RCC 7860 (cell line): ENCODE measurements at regions not wholly inside any gene's neighbourhood (a gene's known extent, or its start where the extent isn't known, plus 50 kb on each side); places are given as distances from the start of the nearest gene placed in this dataset.
"Not testable (repeated sequence)": the region's sequence is repeated elsewhere in the genome, so short reads cannot be mapped to it uniquely, and the experiment has no call there.

Experiments
- DNase-seq: peaks from one replicate; pipeline ENCODE4 v3.0.0-alpha.2; 2015; ENCODE audit warnings: low spot score
- FAIRE-seq: peaks from 2 replicates; lab custom pipeline; 2012; peaks lifted over from hg19 to GRCh38; lab: Jason Lieb, UNC

DNA sequence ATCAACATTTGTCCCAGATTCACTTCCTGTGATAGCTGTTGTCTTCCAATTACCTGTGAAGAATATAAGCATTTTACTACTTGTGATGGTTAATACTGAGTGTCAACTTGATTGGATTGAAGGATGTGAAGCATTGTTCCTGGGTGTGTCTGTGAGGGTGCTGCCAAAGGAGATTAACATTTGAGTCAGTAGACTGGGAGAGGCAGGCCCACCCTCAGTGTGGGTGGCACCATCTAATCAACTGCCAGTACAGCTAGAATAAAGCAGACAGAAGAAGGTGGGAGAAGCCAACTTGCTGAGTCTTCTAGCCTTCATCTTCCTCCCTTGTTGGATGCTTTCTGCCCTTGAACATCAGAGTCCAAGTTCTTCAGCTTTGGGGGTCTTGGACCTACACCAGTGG, 660.4 kb upstream of the GOT2 start:
- DNase-seq (no peak), FAIRE-seq (no peak)

DNA sequence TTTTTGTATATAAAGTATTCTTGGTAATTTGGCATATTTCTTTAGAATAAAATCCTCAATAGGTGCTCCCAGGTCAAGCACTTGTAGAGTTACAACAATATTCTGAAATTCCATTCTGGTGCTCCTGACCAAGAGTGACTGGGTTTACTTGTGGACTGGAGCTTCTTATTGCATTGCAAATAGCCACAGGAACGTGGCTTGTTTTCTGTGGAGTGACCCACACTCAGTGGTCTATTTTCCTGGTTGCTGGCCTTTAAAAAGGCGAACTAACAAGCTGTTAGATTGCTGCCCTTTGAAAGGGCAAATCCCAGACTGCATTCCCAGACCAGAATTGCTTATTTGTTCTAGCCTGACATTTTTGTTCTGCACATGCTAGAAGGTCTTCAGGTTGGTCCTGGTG, 658.8 kb upstream of the GOT2 start:
- DNase-seq: no peak
- FAIRE-seq: no peak

DNA sequence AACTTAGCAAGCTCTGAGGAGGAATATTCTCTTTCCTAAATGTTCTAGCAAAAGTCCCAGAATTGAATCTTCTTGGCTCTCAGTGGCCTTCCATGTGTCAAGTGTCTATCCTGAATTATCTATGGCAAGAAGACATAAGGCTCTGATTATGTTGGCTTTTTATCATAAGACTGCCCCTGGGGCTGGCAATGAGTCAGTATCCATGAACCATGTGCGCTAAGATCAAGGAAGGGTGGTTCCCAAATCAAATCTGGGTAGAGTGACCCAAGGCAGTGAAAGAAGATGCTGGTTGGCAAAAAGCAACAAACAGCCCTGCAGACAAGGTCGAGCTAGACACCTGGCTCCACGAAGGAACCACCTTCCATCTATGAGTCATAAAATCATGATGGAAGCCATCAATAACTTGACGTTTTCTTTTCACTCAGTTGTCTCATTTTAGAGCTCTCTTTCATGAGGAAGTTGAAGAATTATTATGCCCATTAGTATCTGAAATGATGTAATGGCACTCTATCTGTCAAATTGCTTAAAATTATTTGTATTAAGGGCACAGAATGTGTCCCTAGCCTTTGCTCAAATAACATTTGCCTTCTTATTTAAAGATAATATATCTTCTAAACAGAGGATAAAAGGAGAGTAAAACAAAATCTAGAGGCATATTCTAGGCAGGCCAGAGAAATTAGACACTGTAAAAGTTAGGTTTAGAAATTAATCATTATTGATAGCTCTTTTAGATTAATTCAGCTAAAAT, 657.7 kb upstream of the GOT2 start:
- no peak for DNase-seq
- no peak for FAIRE-seq

DNA sequence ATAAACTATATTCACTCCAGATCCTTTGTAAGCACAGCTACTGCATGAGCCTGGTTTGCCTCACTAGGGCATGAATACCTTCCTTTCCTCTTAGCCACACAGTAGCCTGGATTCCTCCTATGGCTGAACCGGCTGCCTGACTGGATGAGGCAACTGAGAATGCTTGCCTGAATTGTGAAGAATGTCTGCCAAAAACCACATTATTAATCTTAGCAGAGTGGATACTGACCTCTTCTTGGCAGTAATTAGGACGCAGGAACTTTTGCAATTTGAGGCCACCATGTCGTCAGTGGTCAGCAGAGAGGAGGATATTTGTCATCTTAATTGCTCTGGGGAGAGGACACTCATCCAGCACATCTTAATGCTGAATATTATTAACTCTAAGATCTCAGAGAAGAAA, 651.8 kb upstream of the GOT2 start:
- FAIRE-seq (no peak), DNase-seq (no peak)

DNA sequence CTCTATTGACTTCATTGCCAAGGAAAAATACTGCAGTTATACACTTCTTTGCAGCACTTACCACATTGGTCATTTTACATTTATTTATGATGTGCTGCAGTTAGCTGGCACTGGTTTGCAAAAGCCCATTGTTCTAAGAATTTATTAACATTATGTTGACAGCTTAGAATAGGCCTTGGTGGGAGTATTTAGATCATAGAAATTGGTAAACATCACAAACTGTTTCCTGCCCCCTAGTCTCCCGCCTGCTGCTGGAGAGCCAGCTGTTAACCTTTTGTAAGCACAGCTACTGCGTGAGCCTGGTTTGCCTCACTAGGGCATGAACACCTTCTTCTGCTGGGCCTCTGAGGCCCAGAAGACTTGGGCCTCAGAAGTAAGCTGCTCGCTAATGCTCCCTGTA, 651.4 kb upstream of the GOT2 start:
- DNase-seq (no peak), FAIRE-seq (no peak)

DNA sequence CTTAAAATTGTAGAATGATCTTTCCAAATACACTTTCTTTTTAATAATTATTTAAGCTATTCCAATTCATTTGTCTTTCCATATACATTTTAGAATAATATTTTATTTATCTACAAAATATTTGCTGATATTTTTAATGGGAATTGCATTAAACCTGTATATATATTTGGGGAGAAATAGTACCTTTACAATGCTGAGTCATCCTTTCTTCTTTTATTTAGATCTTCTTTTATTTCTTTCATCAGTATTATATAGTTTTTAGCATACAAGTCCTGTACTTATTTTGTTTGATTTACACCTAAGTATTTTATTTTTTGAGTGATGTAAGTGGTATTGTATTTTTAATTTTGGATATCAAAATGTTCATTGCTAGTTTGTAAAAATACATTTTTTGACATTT, 639.5 kb upstream of the GOT2 start:
- FAIRE-seq: no peak
- no peak for DNase-seq

DNA sequence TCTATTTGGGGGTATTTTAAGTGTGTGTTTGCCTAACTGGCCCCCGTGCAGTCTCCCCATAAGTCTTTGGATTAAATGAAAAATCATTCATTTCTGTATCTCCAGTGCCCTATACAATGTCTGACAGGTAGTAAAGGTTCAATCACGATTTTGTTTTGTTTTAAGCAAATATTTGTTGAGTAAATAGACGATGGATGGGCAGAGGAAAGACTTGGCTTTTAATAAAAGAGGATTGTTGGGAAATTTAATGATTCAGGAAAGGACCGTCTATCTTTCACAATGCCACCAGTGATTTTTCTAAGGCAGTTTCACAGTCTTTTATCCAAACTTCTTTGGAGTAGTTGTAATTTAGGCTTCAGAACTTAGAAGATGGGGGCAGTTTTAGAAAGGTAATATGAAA, 636.6 kb upstream of the GOT2 start:
- no peak for DNase-seq
- FAIRE-seq: no peak

DNA sequence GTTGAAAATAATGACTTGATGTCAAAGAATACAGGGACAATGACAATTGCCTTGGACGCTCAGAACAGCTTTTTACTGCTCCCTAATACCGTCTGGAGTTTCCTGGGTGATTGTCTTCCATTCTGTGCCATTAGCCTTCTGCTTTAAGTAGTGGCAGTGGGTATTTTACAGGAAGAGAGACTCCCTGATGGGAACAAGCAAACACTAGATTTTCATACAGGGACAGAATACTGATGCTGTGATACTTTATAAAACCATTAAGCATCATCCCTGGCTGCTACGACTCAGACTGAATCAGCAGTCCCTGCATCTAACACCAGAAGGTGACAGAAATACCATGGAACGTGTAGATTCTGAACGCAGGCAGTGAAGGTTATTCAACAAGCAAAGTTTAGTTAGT, 635.4 kb upstream of the GOT2 start:
- FAIRE-seq (no peak), DNase-seq (no peak)

DNA sequence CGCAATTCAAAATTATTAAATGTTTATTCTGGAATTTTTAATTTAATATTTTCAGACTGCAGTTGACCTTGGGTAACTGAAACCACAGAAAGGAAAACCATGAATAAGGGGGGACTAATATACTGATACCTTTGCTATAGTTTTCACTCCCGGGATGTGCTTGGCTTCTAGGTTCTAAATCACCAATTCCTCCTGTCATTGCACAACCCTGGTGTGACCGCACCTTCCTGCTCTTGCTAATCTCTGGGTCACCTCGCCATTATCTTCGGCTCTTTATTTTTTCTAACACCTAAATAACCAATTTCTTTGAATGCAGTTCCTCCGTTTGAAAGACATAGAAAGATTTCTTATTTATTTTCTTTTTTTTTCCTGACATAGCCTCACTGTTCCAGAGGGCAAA, 634.5 kb upstream of the GOT2 start:
- no peak for DNase-seq
- no peak for FAIRE-seq

DNA sequence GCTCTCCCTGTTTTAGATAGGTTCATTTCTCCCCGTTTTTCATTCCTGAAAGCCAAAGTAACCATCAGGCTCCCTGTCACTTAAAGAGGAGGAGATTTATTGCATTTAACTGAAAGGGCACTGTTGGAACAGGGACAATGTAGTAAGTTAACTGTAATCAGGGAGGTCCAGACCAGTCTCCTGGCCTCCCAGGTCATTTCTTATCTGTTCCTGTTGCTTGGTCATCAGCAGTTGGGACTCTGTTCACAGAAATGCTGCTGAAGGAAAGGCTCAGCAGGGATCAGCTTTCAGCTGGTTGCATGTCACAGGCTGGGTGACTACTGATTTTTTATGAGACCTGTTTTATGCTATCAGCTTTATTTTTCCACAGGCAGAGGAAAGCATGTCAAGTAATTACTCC, 622.6 kb upstream of the GOT2 start:
- FAIRE-seq (no peak), DNase-seq (no peak)

DNA sequence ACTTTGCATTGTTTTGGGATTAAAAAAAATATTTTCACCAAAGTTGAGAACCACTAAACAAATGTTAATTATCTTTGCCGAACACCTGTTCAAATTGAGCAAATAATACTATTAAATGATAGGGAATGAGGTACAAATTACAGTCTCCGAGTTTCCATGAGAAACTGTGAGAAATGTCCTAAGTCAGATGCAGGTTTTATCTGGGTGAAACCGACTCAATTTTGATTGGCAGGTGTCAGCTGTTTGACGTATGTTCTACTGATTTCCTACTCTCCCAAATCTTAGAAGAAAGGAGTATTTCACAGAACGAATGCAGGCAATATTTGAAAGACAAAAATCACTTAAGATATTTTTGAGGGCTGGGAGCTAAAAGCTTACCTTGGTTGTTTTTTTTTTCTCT, 622.0 kb upstream of the GOT2 start:
- FAIRE-seq: no peak
- no peak for DNase-seq

DNA sequence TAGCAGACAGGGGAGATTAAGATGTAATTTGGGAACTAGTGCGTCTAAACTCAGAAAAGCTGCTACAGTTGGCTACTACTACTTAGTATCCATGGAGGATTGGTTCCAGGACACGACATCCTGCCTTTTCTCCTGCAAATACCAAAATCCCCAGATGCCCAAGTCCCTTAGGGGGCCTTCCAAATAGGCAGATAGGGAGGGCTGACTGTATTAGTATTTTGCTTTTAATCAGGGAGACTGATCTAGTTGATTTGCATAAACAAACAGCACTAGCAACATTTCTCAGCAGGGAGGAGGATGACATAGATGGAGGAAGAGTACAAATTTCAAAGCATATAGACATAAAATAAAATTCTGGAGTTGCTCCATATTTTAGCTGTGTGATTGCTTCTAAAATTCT, 621.6 kb upstream of the GOT2 start:
- no peak for DNase-seq

DNA sequence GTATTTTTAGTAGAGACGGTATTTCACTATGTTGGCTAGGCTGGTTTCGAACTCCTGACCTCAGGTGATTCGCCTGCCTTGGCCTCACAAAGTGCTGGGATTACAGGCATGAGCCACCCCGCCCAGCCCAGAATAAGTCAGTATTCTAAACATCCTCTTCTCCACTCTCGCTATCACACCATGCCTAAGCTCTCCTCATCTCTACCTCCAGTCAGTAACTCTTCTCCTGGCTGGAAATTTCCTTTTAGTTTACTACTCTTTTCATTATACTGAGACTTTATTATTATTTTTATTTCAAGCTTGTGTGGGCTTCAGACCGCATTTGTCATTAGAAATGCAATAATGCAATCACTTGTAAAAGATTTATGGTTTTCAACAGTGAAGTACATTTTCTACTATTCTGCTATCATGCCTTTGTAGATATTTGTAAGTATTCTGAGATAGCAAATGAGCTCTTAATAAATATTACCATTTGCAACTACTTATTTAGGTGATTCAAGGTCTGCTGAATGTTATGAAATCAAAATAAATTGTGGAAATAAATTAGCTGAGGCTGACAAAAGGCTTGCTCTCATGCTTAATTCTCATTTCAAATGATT, 617.3 kb upstream of the GOT2 start:
- DNase-seq (no peak), FAIRE-seq (no peak)

More for the DNA sequence above, 621.6 kb upstream of the GOT2 start:
- FAIRE-seq: no peak

DNA sequence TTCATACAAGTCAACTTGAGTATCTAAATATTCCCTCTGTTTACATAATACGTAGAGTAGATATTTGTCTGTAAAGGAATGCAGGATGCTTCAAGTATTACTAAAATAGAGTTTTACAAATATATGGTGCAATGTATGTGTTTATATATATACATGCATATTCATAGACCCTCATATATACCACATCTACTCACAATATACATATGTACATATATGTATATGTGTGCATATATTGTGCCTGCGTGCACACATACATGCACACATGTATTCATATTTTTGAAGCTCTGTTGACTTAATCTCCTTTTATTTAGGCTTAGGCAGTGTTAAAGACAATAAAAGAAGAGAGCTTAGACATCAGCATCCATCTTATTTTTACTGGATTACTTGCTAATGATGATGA, 616.6 kb upstream of the GOT2 start:
- FAIRE-seq (no peak), DNase-seq (no peak)

DNA sequence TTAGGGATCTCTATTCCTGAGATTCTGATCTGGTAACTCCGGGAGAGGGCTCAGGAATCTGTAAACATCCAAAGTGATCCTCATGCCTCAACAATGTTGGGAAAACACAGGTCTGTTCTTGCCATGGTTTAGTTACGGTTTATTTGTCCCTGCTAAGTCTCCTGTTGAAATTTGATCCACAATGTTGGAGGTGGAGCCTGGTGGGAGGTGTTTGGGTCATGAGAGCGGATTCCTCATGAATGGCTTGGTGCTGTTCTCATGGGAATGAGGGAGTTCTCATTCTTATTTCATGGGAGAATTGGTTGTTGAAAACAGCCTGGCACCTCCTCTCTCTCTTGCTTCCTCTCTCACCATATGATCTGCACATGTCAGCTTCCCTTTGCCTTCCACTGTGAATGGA, 608.6 kb upstream of the GOT2 start:
- FAIRE-seq (no peak), DNase-seq (no peak)

DNA sequence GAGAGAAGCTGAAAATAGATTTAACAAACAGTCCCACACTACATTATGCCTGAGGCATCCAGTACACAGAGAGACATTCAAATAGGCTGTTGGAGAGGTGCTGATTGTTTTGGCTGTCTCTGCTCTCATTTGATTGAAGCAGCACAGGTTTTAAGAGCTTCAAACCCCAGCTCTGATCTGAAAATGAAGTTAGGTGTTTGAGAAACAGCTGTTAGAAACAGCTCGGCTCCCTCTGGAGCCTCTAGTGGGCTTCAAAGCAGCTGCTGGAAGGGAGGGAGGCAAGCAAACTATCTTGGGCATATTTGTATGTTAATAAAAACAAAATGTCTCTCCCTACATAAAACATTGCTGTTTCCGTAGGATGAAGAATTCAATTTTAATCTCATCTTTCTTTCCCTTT, 607.3 kb upstream of the GOT2 start:
- FAIRE-seq (no peak), DNase-seq (no peak)

DNA sequence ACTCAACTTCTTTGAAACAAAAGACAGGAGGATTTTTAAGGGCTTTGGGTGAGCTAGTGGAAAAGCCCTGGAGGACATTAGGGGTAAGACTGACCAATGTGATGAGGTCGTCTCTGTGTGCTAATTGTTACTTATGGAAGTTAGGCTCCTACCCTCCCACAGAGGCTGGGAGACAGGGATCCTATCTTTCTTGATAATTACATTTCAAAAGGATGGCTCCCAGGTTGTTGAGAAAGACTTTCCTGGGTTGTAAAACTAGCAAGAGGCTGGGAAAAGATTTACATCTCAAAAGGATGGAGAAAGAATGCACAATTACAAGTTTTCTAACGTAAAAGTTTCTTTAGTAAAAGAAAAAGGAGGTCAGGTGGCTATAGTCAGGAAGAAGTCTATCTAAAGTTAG, 605.8 kb upstream of the GOT2 start:
- no peak for DNase-seq
- no peak for FAIRE-seq

DNA sequence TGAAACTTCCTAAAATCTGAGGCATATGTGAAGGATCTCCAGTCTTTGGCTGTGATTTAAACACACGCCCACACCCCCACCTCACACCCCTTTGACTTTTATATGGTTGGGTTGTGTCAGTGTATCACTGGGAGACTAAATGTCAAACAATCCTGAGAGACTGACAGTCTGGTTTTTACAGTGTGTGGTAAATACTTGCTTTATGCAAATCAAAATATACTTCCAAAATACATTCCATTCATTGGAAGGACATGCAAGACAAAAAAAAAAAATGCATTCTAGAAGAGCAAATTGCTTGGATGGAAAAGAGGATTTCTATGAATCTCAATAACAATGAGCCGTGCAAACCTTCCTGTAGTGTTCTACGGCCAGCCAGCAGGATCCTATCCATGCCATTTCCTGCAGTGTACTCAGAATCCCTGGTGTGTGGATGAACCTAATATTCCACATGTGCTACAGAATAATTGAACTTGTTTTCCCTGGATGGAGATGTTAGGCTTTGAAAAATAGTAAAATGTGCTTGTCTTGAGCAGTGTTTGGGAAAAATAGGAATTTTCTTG, 602.1 kb upstream of the GOT2 start:
- no peak for DNase-seq

DNA sequence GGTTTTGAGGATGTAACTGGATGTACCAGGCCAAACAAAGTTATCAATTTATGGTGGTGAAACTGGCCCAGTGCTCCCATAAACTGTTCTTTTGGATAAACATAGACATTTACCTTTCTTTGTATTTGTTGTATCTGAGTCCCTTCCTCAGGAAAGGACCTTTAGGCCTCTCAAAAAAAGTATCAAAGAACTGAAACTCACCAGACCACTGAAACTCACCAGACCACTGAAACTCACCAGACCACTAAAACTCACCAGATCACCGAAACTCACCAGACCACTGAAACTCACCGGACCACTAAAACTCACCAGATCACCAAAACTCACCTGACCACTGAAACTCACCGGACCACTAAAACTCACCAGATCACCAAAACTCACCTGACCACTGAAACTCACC, 597.6 kb upstream of the GOT2 start:
- not testable (repeated sequence) for DNase-seq, FAIRE-seq

More for the DNA sequence above, 602.1 kb upstream of the GOT2 start:
- FAIRE-seq: no peak

DNA sequence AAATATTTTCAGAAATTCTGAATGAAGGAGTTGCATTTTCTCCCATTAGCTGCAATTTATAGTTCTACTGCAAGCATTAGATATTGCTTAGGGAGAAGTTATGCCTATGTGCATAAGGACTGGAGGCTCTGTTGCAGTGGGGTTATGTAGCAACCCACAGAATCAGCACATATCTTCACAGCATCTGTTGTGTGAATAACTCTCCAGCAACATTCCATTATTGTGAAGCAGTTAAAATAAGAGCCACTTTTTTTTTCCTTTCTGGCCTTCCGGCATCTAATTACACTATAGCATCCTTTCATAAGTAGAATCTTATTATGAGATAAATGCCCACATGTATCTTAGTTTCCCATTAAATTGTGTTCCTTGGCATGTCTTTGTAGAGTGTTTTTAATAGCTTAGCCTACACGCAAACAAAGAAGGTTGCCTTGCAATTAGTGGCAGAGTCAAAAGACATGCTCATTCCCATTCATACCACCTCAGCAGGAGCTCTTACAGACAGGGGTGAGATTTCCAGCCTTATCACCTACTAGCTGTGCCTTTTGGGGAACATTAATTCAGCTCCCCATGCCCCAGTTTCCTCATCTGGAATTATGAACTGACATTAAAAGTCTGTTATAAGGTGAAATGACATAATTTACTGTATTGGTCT, 596.0 kb upstream of the GOT2 start:
- DNase-seq (no peak), FAIRE-seq (no peak)

DNA sequence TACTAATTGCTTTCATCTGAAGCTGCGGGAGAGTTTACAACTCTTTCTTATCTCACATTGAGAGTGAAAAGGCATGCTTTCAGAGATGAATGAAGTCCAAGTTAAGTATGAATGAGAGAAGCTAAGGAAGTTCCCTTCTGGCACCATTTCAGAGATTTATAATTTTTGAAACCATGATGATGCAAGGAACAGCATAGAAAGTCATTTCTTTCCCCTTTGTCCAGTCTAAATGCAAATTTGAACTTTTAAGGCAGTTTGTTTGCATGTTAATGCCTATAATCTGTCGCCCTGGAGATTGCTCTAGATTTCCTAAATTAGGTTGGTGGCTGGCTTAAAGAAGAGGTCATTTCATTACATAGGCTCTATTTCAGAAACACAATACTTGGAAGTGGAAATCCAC, 594.8 kb upstream of the GOT2 start:
- no peak for FAIRE-seq
- DNase-seq: no peak

DNA sequence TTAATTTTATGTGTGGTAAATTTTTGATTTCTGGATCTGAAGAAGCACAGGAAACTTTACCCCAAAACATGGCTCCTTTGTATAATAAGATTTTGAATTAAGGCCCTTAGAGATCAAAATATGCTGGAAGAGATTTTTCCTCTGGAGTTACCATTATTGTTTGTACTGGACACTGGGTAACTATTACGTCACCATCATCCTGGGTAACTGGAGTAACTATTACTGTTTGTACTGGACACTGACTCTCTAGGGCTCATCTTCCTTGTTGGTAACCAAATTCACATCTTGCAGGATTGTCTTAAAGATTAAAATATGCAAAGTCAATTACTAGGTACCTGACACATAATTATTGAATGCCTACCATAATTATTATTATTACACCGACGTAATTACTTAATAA, 593.8 kb upstream of the GOT2 start:
- DNase-seq (no peak), FAIRE-seq (no peak)
